ENCODE measurements at regions not wholly inside any gene's neighbourhood (a gene's known extent, or its start where the extent isn't known, plus 50 kb on each side); places are given as distances from the start of the nearest gene placed in this dataset.

DNA sequence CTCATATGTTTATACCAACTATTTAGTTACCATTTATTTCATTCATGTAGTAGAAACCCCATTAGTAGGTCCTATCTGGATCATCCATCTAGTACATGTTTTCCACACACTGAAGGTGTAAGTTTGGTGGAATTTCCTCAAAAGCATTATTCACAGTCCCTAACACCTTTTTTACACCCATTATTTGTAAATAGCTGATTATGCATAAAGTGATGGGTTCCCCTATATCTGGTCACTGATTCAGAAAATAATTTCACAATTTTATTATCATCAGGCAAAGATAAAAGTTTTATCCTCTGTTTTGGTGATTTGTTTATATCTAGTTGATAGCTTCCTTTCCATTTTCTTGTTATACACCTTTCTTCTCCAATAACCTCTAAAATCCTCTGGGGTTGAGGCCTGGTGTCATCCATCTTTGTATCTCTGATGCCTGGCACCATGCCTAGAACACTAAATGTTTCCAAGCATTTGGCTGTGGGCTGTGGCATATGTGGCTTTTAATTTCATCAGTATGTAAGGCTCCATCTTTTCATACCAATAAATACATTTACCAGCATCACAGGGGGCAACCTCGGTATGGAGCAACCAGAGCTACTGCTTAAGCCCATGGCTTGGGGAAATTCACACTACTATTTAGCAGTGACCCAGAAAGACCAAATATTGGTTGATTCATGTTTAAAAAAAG, 1089.5 kb upstream of the LRRN3 start:
- DNase-seq (ENCODE audit: low read depth), result no peak

DNA sequence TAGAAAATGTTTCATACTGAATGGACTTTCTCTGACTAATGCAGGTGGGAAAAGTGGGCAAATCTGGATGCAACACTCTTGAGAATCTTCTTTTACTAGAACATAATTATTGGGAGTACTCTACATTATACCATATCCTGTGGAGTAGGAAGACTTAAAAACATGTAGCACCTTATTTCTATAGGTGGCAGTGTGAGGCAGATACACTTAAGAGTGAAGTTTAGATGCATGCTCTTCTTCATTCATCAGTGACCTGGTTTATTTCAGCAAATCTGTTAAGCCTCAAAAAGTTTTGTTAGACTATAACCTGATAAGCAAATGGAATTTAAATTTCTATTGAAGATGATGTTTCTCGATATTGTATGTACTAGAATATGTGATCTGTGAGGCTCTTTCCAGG, 1087.1 kb upstream of the LRRN3 start:
- TF ChIP-seq, protein P1, sequence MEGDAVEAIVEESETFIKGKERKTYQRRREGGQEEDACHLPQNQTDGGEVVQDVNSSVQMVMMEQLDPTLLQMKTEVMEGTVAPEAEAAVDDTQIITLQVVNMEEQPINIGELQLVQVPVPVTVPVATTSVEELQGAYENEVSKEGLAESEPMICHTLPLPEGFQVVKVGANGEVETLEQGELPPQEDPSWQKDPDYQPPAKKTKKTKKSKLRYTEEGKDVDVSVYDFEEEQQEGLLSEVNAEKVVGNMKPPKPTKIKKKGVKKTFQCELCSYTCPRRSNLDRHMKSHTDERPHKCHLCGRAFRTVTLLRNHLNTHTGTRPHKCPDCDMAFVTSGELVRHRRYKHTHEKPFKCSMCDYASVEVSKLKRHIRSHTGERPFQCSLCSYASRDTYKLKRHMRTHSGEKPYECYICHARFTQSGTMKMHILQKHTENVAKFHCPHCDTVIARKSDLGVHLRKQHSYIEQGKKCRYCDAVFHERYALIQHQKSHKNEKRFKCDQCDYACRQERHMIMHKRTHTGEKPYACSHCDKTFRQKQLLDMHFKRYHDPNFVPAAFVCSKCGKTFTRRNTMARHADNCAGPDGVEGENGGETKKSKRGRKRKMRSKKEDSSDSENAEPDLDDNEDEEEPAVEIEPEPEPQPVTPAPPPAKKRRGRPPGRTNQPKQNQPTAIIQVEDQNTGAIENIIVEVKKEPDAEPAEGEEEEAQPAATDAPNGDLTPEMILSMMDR (IDR thresholded peaks at IDR 0.05; ENCODE audit: insufficient read depth, low read length, poor library complexity, severe bottlenecking), result no peak
- no peaks in the 10 kb centered on the region for H3K36me3 ChIP-seq (ENCODE audit: control insufficient read depth, insufficient read depth, low read length)
- H3K4me3 ChIP-seq (ENCODE audit: low read depth, low read length), result no peak overlapping the region
- DNase-seq (ENCODE audit: low read depth), result no peak
- no peaks in the 10 kb centered on the region for H3K27me3 ChIP-seq (ENCODE audit: control insufficient read depth, insufficient read depth, low read length)

More for the DNA sequence above, 1089.5 kb upstream of the LRRN3 start:
- no peaks in the 10 kb centered on the region for H3K36me3 ChIP-seq (ENCODE audit: control insufficient read depth, insufficient read depth, low read length)
- H3K27me3 ChIP-seq (ENCODE audit: control insufficient read depth, insufficient read depth, low read length), result no peaks in the 10 kb centered on the region
- H3K4me3 ChIP-seq (ENCODE audit: low read depth, low read length), result no peak overlapping the region
- TF ChIP-seq, protein P1 (IDR thresholded peaks at IDR 0.05; ENCODE audit: insufficient read depth, low read length, poor library complexity, severe bottlenecking), result no peak

DNA sequence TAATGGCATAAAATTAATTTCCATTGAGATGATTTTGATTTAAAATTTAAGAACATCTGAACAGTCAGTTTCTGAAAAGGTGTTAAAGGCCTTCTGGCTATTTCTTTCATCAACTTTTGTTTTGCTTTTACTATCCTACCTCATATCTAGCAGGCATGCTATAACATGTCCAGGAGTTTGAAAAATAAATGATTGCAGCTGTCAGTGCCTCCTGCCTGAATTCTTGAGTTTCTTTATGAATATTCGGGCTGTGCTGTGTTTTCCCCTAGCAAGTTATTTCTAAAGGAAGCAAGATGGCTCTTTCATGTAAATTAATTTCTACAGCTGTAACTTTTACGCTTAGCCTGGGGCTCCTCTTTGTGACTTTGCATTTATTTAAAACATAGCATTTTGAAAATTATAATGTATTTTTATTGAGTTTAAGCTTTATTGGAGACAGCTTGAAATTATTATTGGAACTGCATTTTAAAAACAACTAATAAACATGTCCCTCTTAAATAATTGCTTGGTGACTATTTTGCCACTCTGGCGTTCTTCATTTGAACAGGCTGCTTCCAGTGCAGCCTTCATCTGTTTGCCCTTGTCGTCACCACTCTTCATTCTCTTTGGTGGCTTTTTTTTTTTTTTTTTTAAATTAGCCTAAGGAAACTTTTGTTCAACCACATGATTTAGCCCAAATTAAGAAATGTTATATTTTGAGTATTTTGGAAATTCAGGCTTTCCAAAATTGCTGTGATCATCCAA, 1083.4 kb upstream of the LRRN3 start:
- no peak for DNase-seq (ENCODE audit: low read depth)
- Histone ChIP-seq H3K4me3 (ENCODE audit: low read depth, low read length) (no peak overlapping the region), H3K36me3 (ENCODE audit: control insufficient read depth, insufficient read depth, low read length) (no peaks in the 10 kb centered on the region), H3K27me3 (ENCODE audit: control insufficient read depth, insufficient read depth, low read length) (no peaks in the 10 kb centered on the region)
- TF ChIP-seq, protein P1 (IDR thresholded peaks at IDR 0.05; ENCODE audit: insufficient read depth, low read length, poor library complexity, severe bottlenecking), result no peak

DNA sequence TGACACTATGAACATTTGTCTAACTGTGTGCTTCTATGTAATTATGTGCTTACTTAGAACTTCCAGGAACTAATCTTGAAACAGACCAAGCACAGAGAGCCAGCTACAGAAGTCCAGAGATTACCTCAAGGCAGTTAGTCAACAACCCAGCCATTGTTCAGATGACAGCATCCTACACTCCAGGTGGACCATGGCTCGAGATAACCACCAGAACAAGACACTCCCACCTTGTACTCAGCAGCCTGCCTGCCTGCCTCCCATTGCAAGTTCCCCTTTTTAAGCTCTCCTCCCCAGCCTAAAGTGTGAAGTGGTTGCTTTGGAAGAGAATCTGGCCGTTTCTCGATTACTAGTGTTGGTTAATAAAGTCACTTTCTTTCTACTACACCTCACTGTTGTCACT, 1080.6 kb upstream of the LRRN3 start:
- Histone ChIP-seq H3K27me3 (ENCODE audit: control insufficient read depth, insufficient read depth, low read length) (no peaks in the 10 kb centered on the region), H3K36me3 (ENCODE audit: control insufficient read depth, insufficient read depth, low read length) (no peaks in the 10 kb centered on the region), H3K4me3 (ENCODE audit: low read depth, low read length) (no peak overlapping the region)
- TF ChIP-seq, protein P1 (IDR thresholded peaks at IDR 0.05; ENCODE audit: insufficient read depth, low read length, poor library complexity, severe bottlenecking), result no peak
- no peak for DNase-seq (ENCODE audit: low read depth)

DNA sequence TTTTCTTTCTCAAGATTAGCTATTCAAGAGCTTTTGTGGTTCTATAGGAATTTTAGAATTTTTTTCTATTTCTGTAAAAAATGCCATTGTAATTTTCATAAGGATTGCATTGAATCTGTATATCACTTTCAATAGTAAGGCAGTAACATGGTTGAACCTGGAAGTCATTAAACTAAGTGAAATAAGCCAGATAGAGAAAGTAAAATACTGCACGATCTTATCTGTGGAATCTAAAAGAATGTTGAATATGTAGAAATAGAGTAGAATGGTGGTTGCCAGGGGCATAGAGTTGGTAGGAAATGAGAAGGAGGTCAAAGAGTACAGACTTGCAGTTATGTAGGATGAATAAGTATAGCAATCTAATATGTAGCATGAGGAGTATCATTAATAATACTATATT, 1073.5 kb upstream of the LRRN3 start:
- TF ChIP-seq, protein P1 (IDR thresholded peaks at IDR 0.05; ENCODE audit: insufficient read depth, low read length, poor library complexity, severe bottlenecking), result no peak
- H3K4me3 ChIP-seq (ENCODE audit: low read depth, low read length), result no peak overlapping the region
- DNase-seq (ENCODE audit: low read depth), result no peak

More for the DNA sequence above, 1073.5 kb upstream of the LRRN3 start:
- H3K36me3 ChIP-seq (ENCODE audit: control insufficient read depth, insufficient read depth, low read length), result no peaks in the 10 kb centered on the region
- H3K27me3 ChIP-seq (ENCODE audit: control insufficient read depth, insufficient read depth, low read length), result no peaks in the 10 kb centered on the region
